Heart left ventricle (tissue), 13 donors: ENCODE measurements at regions not wholly inside any gene's neighbourhood (a gene's known extent, or its start where the extent isn't known, plus 50 kb on each side); places are given as distances from the start of the nearest gene placed in this dataset.

ENCODE experiments used
- CTCF ChIP-seq, 12 donors: fragments of 200-600 bp; sonication (generic) in 4 of 12; IDR thresholded peaks; one replicate each; pipeline versions ENCODE4 v1.5.0 to v1.8.0; 2018 to 2022; ENCODE audit warnings: antibody characterized with exemption in 12 of 12, mild to moderate bottlenecking in 5 of 12
- POLR2A ChIP-seq, 2 donors: fragments of 450-650 bp; IDR thresholded peaks; one replicate each; pipeline ENCODE4 v1.6.1; 2017; ENCODE audit warnings: antibody characterized with exemption in 2 of 2, mild to moderate bottlenecking in 2 of 2, moderate library complexity in 2 of 2
- donor health status: ischemic (EF 13 %, LVEDD 7.1; RV severe dilation, severe dysfunction).
- donor health status: DM: no; HTN: yes; CAD: no.
- donor health status: DM: no; HTN: no; CAD: no.
- donor health status: ischemic (EF 25% LVEDD 6.9; RV normal size, moderate dysfunction).
- donor health status: ischemic (EF 25% LVEDD 5.7; RV mildly dilated, moderate dysfunction).
- donor health status: ischemic (EF 35%, LVEDD 5.7; RV mildly dilated, moderate dysfunction).
- donor health status: nonischemic (EF 11% LVEDD 7.7; RV severe dilation, severe dysfunction).
- donor health status: DM: yes; HTN: yes; CAD: no.
- donor health status: PGD.
- donor health status: ischemic (EF 29% LVEDD 5.4; RV normal size, mild dysfunction).
- donor health status: nonischemic (EF 23%, LVEDD 6.1; RV moderate dilation, normal function).

GRCh38 chr4:7140692-7141069 is 51.7 kb upstream of the SORCS2 start:
- no peak for TF ChIP-seq CTCF (IDR thresholded peaks at IDR 0.05)
- no peak for TF ChIP-seq POLR2A (IDR thresholded peaks at IDR 0.05)
